ENCODE measurements at regions not wholly inside any gene's neighbourhood (a gene's known extent, or its start where the extent isn't known, plus 50 kb on each side); places are given as distances from the start of the nearest gene placed in this dataset.

GRCh38 chr7:124364283-124364682 is 331.4 kb upstream of the TMEM229A start:
- POLR2A ChIA-PET = no interaction called here
- H3K4me2 ChIP-seq = no peak overlapping the region
- DNase-seq (ENCODE audit: low read depth in 1 of 2, low spot score in 1 of 2) (no peak), FAIRE-seq (no peak), ATAC-seq (no peak)
- no peak overlapping the region for H3K27ac ChIP-seq
- TF ChIP-seq PHF8 (IDR thresholded peaks at IDR 0.05; ENCODE audit: borderline replicate concordance, low read depth) (no peak), HOXB13 (CRISPR knock-in tag; IDR thresholded peaks at IDR 0.05; ENCODE audit: low read depth) (no peak), HOXA7 (CRISPR knock-in tag; IDR thresholded peaks at IDR 0.05) (no peak), CHD4 (IDR thresholded peaks at IDR 0.05; ENCODE audit: borderline replicate concordance) (no peak), KDM5A (IDR thresholded peaks at IDR 0.05) (no peak), FOXS1 (CRISPR knock-in tag; IDR thresholded peaks at IDR 0.05) (no peak), ZC3H11A (IDR thresholded peaks at IDR 0.05) (no peak), TP53 (CRISPR knock-in tag; IDR thresholded peaks at IDR 0.05) (no peak), CBX2 (IDR thresholded peaks at IDR 0.05; ENCODE audit: borderline replicate concordance, low read depth) (no peak), ZFP36 (IDR thresholded peaks at IDR 0.05; ENCODE audit: borderline replicate concordance, partially characterized antibody) (no peak), HOXB5 (CRISPR knock-in tag; IDR thresholded peaks at IDR 0.05) (no peak), HDAC2 (IDR thresholded peaks at IDR 0.05) (no peak), ZSCAN20 (CRISPR knock-in tag; IDR thresholded peaks at IDR 0.05) (no peak), CEBPB (IDR thresholded peaks at IDR 0.05) (no peak)
- TF ChIP-seq, protein P1, sequence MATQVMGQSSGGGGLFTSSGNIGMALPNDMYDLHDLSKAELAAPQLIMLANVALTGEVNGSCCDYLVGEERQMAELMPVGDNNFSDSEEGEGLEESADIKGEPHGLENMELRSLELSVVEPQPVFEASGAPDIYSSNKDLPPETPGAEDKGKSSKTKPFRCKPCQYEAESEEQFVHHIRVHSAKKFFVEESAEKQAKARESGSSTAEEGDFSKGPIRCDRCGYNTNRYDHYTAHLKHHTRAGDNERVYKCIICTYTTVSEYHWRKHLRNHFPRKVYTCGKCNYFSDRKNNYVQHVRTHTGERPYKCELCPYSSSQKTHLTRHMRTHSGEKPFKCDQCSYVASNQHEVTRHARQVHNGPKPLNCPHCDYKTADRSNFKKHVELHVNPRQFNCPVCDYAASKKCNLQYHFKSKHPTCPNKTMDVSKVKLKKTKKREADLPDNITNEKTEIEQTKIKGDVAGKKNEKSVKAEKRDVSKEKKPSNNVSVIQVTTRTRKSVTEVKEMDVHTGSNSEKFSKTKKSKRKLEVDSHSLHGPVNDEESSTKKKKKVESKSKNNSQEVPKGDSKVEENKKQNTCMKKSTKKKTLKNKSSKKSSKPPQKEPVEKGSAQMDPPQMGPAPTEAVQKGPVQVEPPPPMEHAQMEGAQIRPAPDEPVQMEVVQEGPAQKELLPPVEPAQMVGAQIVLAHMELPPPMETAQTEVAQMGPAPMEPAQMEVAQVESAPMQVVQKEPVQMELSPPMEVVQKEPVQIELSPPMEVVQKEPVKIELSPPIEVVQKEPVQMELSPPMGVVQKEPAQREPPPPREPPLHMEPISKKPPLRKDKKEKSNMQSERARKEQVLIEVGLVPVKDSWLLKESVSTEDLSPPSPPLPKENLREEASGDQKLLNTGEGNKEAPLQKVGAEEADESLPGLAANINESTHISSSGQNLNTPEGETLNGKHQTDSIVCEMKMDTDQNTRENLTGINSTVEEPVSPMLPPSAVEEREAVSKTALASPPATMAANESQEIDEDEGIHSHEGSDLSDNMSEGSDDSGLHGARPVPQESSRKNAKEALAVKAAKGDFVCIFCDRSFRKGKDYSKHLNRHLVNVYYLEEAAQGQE (IDR thresholded peaks at IDR 0.05) = no peak
- H3K4me1 ChIP-seq = no peaks in the 10 kb centered on the region
- WGBS (ENCODE audit: missing lambda C conversion rate) = 89% methylated on average over 1 of the region's 1 CpG
- no peaks in the 10 kb centered on the region; the same call in 2 of the 3 replicates for H3K9me3 ChIP-seq
- CTCF ChIA-PET = no interaction called here
- H3K4me3 ChIP-seq = no peak overlapping the region

DNA sequence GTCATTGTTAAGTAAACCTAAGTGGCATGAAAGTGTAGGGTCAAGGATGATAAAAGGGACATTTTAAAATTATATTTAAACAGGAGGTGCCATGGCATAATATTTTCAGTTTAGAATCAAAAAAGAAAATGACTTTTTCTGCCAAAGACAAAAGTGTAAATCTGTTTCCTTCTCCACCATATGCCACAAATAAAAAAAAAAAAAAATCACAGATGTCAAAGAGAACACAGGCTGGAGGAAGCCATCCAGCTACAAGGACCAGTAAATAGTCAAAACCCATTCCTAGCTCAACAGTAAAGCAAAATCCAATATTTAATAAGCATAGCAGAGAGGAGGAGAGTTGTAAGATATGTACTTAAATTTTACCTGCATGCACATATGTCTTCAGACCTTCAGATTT is 321.3 kb upstream of the TMEM229A start:
- POLR2A ChIA-PET = no interaction called here
- Histone ChIP-seq H3K4me1 (no peaks in the 10 kb centered on the region), H3K9me3 (no peaks in the 10 kb centered on the region), H3K27ac (no peak overlapping the region), H3K4me3 (no peak overlapping the region), H3K4me2 (no peak overlapping the region)
- ATAC-seq (no peak), FAIRE-seq (no peak), DNase-seq (ENCODE audit: low read depth in 1 of 2, low spot score in 1 of 2) (no peak)
- CTCF ChIA-PET = interaction anchor here (0.6 kb wide), 1 partner anchor 107 kb away, joined by 4 read pairs; no protein-coding TSS in a partner anchor
- TF ChIP-seq ZFP36 (IDR thresholded peaks at IDR 0.05; ENCODE audit: borderline replicate concordance, partially characterized antibody) (no peak), EHMT2 (IDR thresholded peaks at IDR 0.05; ENCODE audit: low read depth) (no peak), ESRRA (IDR thresholded peaks at IDR 0.05; ENCODE audit: borderline replicate concordance, low read length) (no peak), E2F6 (IDR thresholded peaks at IDR 0.05; ENCODE audit: borderline replicate concordance, low read depth) (no peak), NFE2L2 (conservative IDR thresholded peaks at IDR 0.05; ENCODE audit: low read length) (no peak), TFCP2L1 (CRISPR knock-in tag; IDR thresholded peaks at IDR 0.05) (no peak), CHD4 (IDR thresholded peaks at IDR 0.05; ENCODE audit: borderline replicate concordance) (no peak), KDM1A (IDR thresholded peaks at IDR 0.05; ENCODE audit: low read depth) (no peak), HOXA7 (CRISPR knock-in tag; IDR thresholded peaks at IDR 0.05) (no peak), HEYL (CRISPR knock-in tag; IDR thresholded peaks at IDR 0.05) (no peak)
- TF ChIP-seq, protein P2, sequence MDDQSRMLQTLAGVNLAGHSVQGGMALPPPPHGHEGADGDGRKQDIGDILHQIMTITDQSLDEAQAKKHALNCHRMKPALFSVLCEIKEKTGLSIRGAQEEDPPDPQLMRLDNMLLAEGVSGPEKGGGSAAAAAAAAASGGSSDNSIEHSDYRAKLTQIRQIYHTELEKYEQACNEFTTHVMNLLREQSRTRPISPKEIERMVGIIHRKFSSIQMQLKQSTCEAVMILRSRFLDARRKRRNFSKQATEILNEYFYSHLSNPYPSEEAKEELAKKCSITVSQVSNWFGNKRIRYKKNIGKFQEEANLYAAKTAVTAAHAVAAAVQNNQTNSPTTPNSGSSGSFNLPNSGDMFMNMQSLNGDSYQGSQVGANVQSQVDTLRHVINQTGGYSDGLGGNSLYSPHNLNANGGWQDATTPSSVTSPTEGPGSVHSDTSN (IDR thresholded peaks at IDR 0.05) = no peak

Measured in A549 (cell line).